ENCODE measurements at regions not wholly inside any gene's neighbourhood (a gene's known extent, or its start where the extent isn't known, plus 50 kb on each side); places are given as distances from the start of the nearest gene placed in this dataset.

DNA sequence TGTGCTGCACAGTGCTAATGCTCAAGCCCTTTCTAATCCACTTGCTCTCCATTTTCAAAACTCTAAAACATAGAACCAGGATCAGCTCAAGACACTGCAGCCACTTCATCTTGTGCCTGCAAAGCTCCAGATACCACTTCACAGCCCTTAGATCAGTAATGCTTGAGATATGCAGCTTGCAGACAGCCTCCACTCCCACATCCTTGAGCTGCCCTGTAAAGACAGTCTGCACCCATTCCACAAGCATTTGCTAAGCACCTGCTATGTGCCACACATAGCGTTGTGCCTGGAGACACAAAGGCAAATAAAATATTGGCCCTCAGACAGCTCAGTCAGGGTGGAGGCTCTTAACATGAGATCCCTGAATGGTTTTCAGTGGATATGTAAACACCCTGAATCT lies 192.5 kb upstream of the SNX19 start:
- no peak for DNase-seq (ENCODE audit: low spot score)
- intact Hi-C loops (cut with DNase I) = no loop called here
- no peak for ATAC-seq

DNA sequence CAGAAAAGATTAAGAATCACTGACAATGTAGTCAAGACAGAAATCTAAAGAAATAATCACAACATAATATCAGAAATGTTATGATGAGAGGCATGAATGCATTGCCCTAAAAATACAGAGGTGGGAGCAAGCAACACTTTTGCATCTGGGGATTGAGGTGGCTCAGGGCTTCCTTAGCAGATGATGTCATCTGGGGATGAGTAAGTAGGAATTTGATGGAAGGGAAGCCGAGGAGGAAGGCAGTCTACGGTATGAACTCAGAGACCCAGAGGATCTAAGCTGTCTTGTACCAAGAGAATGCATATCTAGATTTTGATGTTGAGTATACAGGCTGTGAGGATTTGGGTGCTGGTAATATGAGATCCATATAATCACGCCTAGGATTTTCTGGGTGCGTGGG lies 193.0 kb upstream of the SNX19 start:
- intact Hi-C loops (cut with DNase I) = no loop called here
- ATAC-seq = no peak
- DNase-seq (ENCODE audit: low spot score) = no peak

DNA sequence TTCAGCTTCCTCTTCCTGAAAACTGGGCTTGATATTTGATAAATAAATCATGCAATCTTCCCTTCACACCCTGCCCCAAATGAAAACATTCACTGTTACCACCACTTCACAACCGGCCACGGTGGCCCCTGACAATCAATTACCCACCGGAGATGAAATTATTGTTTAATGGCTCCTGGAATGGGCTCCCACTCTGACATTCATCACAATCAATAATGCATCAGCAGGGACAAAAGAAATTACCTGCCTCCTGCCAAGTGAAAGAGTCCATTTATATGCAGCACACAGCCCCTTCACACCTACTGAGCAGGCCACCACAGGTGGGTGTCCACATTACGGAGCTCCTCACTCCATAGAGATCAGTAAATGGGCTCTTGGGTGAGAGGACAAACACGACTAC lies 193.5 kb upstream of the SNX19 start:
- ATAC-seq = no peak
- intact Hi-C loops (cut with DNase I) = no loop called here
- DNase-seq (ENCODE audit: low spot score) = no peak

DNA sequence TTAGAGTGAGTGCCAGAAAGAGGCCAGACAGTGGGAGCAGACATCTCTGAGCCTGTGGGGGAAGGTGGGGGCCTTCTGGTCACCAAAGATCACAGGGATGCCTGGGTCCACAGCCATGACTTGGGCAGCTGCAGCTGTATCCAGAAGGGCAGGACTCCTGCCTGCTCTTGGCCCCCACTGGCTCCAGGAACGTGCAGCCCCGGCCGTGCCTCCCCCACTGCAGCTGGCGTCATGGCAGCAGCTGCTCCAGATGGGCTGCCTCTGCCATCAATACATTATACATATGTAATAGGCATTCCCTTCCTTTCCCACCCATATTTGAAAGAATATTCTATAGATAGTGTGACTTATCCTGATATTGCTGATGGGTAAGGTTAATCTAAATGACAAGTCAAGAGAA lies 195.5 kb upstream of the SNX19 start:
- no peak for ATAC-seq
- intact Hi-C loops (cut with DNase I) = no loop called here
- no peak for DNase-seq (ENCODE audit: low spot score)

DNA sequence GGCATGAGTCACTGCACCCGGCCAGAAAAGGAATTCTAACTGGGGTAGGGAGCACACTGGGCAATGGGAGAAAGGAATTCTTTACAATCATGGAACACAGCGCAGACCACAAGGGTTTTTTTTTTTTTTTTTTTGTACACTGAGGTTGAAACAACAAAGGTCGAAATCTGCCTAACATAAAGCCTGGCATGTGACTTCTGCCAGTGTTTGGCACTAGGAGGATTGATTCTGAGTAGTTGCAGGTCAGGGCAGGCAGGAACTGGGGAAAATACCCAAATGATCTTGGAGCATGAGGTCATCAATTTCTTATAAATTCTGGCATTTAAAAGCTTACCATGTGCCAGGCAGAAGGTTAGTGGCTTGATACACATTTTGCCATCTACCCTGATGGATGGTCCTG lies 202.0 kb upstream of the SNX19 start:
- ATAC-seq = no peak
- no peak for DNase-seq (ENCODE audit: low spot score)
- intact Hi-C loops (cut with DNase I) = no loop called here

DNA sequence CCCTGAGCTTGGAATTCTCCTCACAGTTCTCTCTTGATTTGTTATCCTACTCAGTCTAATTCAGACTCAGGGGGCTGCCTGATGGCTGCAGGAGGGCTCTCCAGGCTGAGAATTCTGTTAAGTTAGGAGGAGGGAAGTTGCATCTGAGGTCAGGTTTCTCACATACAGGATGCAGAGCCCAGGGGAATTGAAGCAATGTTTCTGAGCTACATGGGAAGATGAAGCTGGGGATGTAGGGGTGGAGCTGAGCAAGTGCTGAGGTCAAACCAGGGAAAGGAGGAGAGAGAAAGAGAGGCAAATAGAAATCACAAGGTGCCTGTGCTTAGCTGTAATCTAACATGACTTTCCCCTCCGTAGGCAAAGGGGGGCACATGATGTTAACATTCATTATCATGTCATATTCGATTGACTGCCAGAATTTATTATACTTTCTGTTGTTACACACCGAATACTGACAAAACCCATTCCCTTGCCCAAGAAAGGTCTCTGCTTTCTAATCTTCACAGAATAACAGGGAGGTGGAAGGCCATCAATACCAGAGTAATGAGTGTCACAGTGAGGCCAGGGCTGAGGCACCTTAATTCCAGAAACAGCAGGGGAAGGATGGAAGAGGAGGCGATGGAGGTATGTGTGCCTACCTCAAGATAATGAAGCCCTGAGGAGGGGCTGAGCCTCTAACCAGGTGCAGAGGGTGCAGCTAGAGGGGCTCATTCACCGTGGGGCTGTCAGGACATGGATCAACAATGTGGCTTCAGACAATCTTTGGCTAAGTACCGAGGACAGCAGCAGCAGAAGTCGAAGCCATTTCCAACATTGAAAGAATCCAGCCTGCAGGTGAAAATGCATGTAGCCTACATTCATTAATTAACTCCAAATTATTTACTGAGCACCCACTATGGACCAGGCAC lies 205.4 kb upstream of the SNX19 start:
- ATAC-seq (no peak), DNase-seq (ENCODE audit: low spot score) (no peak)
- intact Hi-C loops (cut with DNase I) = no loop called here

DNA sequence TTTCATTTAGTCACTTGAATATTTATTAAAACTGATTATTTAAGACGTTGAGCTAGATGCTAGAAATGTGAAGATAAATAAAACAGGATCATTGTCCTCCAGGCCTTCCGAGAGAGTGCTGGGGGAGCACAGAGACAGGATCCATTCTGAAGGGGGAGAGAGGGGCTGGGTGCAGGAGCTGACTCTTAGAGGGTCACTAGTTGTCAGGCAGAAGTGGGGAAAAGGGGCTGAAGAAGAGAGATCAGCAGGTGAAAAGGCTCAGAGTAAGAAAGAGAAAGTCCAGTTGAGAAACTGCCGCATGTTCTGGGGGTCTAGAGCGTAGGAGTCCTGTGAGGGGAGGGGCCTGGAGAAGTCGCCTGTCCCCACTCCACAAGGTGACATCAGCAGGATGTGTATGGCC lies 206.2 kb upstream of the SNX19 start:
- DNase-seq (ENCODE audit: low spot score) (no peak), ATAC-seq (no peak)
- intact Hi-C loops (cut with DNase I) = no loop called here

DNA sequence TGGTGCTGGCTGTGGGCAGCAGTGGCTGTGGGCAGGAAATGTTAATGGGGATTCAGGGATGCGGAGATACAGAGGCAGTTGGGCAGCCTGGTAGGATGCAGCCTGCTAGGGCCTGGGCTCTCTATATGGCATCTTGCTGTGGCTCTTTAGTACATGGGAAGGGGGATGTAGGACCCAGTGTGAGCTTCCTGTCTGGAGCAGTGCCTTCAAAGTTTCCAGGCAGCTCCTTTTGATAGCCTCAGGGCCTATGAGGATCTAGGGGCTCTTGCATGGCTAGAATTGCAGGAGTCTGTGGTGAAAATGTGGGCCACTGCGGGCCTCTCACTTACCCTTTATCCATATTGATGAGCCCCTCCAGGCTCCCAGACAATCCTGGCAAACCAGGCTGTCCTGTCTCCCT lies 213.2 kb upstream of the SNX19 start:
- ATAC-seq (no peak), DNase-seq (ENCODE audit: low spot score) (no peak)
- intact Hi-C loops (cut with DNase I) = no loop called here

DNA sequence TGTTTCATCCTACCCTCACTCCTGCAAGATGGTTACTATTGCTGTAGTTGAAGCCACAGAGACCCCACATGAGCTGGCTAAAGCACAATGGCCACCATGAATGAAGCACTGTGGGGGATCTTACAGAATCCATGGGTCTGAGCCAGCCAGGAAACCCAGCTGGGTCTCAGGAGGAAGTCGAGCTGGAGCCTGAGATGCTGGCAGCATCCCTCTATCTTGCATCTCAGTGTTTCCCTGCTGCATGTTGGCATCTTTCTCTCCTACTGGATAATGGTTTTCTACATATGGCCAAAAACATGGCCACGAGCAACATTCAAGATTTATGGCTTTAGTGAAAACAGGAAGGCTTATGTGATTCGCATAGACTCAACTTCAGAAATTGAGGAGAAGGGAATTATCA lies 219.3 kb upstream of the SNX19 start:
- intact Hi-C loops (cut with DNase I) = no loop called here
- ATAC-seq (no peak), DNase-seq (ENCODE audit: low spot score) (no peak)

DNA sequence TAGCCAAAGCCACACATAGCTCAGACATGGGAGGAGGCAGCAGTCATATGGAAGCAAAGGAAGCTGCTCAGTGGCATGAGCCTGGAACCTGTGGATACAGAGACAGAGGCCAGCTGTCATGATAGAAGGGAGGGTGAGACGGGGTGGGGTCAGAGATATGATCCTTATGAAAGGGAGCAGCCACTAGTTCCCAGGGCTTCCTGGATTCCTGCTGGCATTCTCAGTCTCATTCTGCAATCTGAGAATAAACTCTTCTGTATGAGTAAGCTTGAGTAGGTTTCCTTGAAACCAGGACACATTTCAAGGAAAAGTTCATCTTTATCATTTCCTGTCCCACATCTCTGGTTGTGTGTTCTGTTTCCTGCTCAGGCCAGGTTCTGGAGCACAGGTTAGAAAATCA lies 220.2 kb upstream of the SNX19 start:
- DNase-seq (ENCODE audit: low spot score) (no peak), ATAC-seq (no peak)
- intact Hi-C loops (cut with DNase I) = no loop called here

DNA sequence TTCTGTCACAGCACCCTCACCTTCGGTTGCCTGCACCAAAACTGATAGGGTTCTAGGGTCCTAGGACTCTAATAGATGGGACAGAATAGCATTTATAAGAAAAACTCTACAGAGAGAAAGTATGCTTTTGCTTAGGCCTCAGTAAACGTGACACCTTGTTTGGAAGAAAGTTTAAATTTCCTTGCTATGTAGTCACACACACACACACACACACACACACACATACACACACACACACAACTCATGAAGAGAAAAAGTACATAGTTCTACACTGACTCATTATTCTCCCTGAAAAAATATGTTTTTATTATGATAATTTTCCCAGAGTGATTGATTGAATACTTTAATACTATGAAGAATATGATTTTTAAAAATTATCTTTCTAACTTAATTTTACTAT lies 220.8 kb upstream of the SNX19 start:
- intact Hi-C loops (cut with DNase I) = no loop called here
- no peak for ATAC-seq
- DNase-seq (ENCODE audit: low spot score) = no peak

DNA sequence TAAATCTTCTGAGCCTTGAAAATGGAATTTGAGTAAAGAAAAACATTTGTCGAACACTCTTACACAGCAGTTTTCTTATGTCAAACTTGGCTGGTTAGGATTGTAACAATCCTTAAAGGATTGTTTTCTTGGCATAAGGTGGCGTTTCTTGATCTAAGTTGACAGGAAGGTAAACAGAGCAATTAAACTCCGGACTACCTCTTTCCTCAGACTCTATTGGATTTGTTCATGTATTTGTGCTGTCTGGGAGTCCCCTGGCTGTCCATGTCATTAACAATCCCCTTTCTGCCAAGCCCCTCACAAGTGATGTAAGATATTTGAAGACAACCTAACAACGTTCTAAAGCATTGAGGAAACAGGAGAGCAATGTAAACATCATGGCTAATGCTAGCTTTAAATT lies 222.5 kb upstream of the SNX19 start:
- ATAC-seq (no peak), DNase-seq (ENCODE audit: low spot score) (no peak)
- intact Hi-C loops (cut with DNase I) = no loop called here

DNA sequence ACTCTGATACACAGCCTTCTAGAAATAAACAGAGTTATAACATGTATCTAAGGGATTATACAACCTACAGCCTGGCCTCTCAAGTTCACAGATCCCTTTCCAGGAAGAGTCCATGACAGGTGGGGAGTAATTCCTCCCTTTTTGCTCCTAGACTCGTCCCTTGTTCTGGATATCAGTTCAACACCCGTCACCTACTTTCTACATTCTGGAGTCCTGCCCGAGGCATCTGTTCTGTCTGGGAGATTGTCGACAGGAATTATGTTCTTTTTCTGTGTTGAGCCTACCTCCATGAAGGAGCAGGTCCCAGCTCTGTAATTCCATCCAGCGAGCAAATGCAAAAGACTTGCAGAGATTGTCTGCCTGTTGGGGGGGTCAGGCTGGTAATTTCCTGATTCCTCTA lies 224.6 kb upstream of the NTM start:
- no peak for ATAC-seq
- intact Hi-C loops (cut with DNase I) = no loop called here
- no peak for DNase-seq (ENCODE audit: low spot score)

DNA sequence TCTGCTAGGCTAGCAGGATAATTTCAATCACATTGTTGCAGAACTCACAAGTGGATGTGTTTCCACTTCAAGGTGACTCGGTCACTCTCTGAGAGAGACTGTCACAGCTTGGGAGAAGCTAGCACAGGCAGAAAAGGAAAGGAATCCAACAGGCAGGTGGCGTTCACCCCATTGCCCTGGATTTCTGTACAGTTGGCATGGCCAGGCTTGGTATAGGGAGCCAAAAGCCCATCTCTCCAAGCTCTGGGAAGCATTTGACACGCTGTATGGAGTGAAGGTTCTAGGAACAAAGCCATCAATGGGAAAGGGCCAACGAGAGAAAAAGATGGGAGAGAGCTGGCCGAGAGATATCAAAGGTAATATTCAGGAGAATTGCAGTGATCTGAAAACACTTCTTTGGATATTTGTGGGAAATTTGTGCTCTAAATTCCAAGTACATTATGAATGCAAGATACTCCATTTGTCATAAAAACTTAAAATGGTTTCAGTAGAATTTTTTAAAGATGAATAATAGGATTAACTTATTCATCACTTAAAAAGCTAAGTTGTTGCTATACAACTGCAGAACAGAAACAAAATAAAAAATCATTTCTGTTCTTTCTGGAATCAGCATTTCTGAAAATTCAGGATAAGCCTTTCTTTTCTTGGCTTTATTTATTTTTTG lies 223.5 kb upstream of the NTM start:
- no peak for ATAC-seq
- intact Hi-C loops (cut with DNase I) = no loop called here
- DNase-seq (ENCODE audit: low spot score) = no peak

DNA sequence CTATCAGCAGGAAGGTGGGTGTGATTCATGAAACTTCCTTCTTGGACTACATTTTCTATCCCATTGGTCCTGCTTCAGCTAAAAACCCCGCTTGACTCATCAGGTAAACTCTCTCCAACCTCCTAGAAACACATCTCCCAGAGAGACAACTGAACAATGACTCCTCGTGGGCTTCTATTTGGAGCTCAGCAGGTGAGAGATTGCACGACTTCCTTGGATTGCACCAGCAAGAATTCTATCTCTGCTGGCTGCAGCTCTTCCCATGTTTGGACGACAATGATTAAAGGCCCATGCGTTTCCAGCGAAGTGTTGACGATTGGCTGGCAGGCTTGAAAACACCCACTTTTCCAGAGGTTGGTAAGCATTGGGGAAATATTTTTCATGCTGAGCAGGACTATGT lies 216.1 kb upstream of the NTM start:
- ATAC-seq (no peak), DNase-seq (ENCODE audit: low spot score) (no peak)
- intact Hi-C loops (cut with DNase I) = no loop called here

DNA sequence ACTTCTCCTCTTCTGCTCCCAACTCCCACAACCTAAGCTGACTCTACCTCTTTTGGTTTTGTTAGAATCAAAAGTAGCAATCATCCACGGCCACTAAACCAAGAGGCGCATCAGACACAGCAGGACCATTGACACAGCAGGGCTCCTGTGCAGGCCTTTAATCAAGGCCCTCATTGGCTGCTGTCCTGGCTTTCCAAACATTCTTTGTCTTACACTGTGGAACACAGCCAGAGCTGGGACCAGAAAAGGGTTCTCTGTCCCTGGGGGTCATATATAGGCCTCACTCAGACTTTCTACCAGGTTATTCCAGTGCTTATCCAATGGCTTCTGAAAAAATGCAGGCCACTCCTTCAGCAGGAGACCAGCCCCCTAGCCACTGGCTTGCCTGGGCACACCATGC lies 212.7 kb upstream of the NTM start:
- DNase-seq (ENCODE audit: low spot score) (no peak), ATAC-seq (no peak)
- intact Hi-C loops (cut with DNase I) = no loop called here

DNA sequence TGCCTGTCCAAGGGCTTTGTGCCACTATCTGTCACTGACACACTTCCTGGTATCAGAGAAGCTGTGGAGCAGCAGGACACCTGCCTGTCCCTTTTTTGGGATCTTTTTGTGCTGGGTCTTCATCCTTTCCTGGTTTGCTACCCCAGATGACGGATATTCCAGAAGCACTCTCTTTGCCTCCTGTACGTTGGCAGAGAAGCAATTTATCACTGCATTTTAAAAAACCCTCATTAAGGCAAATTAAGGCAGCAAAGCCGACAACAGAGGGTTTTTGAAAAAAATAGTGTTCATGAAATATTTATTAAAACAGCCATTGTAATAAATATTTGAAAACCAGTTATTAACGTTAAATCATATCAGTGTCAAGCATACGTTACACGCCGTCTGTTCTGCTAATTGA lies 209.6 kb upstream of the NTM start:
- intact Hi-C loops (cut with DNase I) = no loop called here
- DNase-seq (ENCODE audit: low spot score) = no peak
- ATAC-seq = no peak

DNA sequence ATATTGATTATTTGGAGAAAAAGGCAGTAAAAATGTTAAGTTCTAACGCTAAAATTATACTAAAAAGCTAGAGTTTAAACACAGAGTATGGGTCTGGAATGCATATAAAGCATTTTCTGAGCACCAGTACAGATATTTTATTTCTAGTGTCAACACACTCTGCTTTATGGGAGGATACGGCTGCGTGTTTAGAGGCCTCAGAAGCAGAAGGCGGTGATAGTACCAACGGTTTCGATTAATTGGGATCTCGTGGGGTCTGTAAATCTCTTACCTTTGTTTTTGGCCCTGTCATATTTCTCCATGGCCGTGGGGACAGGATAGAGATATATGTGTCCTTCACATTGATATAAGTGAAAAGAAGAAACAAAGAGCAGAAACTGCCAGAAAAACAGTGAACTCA lies 206.8 kb upstream of the NTM start:
- ATAC-seq (no peak), DNase-seq (ENCODE audit: low spot score) (no peak)
- intact Hi-C loops (cut with DNase I) = no loop called here

DNA sequence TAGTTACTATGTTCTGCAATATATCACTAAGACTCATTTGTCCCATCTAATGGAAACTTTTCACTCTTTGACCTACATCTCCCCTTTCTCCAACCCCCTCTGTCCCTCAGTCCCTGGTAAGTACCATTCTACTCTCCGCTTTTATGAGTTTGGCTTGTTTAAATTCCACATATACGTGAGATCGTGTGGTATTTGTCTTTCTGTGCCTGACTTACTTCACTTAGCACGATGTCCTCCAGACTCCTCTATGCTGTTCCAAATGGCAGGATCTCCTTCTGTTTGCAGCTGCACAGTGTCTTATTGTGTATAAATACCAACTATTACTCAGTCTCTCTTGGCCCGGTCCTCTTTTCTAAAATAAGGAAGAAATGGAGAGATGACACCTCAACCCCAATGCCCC lies 205.4 kb upstream of the NTM start:
- DNase-seq (ENCODE audit: low spot score) (no peak), ATAC-seq (no peak)
- intact Hi-C loops (cut with DNase I) = no loop called here

DNA sequence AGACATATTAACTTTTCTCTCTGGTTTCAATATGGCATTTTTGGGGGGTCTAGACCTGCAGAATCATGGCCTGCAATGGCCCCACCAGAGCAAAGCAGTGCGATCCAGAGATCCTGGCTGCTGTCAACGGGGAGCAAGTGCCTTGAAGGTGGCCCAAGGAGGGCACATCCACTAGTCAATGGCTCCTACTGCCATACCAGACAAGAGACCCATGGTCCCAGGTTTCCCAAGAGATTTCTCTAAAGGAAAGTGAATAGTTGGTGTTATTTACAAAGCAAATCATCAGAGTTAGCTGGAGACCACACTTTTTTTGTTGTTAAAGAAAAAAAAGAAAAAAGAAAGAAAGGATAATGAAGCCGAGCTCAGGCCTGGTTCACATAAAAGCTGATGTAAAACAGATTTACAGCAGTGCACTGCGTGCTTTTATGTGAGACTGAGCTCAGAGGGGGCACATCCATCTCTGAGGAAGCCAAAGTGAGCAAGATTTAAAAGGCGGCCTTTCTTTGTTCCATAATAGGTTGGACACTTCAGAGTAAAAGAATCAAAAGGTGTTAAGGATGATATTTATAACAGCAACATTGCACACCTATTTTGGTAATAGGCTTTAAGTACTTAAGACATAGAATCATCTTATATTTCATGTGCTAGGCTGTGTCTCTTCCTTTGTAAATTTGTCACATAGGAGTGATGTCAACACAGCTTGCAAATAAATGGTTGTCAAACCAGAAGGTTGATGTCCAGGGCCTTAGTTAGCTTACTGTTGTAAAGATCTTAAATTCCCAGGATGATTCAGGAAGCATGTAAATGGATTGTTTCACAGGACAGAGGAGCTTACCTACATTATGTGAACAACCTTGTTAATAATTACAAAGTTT lies 201.3 kb upstream of the NTM start:
- intact Hi-C loops (cut with DNase I) = no loop called here
- DNase-seq (ENCODE audit: low spot score) = no peak

More for the DNA sequence above, 201.3 kb upstream of the NTM start:
- no peak for ATAC-seq

All from sciatic nerve (tissue), 2 donors.